Stimulated activated CD8-positive, alpha-beta memory T cell treated with anti-CD3 and anti-CD28 coated beads, Interleukin-2, amount 100 ng/mL, for 48 hours (primary cell): ENCODE measurements at regions not wholly inside any gene's neighbourhood (a gene's known extent, or its start where the extent isn't known, plus 50 kb on each side); places are given as distances from the start of the nearest gene placed in this dataset.
"Not testable (repeated sequence)": the region's sequence is repeated elsewhere in the genome, so short reads cannot be mapped to it uniquely, and the experiment has no call there.

Experiments used
- DNase-seq, 2 donors: peaks; one replicate each; pipeline ENCODE4 v3.0.0-alpha.2; 2020; ENCODE audit warnings: low read depth in 2 of 2

DNA sequence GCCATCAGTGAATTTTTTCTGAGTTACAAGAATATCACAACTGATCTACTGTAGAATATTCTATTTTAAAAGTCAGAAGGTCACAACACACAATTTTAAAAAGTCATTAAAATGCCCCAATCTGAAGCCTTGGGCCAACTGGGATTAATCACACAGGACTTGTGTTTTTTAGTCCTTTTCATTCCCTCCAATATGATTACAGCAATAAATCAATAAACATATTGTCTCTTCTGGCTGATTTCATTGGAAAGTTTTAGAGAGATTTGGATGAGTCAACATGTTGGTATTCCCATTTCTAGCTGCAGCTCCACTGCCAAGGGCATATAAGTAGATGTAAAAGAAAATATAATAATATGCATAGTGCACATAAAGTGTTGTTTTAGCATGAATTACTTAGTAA lies 85.8 kb downstream of the NIBAN1 start:
- DNase-seq: no peak

DNA sequence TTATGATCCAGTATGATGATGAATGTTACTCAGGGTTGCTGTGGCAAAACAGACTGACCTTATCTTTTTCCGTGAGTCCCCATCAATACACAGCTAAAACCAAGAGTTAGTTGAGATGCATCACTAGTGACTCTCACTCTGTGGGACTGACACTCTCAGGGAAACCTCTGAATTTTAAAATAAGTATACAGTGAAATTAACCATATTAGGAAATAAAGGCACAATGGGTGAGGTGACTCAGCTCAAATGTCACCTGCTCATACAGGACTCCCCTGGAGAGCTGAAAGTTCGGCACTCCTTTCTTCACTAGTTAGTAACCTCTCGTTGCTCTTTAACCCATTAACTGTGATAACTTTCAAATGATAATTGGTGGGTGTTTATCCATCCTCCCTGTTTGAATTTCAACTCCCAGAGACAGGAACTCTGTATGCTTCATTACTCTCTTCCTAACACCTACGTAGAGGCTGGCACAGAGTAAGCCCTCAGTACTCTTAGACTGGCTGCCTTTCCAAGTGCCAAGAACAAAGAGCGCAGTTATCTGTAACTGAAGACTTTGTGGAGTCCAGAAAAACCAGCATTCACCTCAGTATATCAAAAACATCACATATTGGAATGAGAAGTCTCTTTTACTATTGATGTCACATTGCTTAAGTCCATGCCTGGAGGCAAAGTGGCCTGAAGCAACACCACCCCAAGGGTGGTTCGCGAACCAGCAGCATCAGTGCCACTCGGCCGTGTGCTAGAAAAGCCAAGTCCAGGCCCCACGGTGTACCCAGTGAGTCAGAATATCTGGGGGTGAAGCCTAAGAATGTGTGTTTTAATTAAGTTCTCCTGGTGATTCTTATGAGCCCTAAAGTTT lies 91.1 kb downstream of the NIBAN1 start:
- DNase-seq: no peak

DNA sequence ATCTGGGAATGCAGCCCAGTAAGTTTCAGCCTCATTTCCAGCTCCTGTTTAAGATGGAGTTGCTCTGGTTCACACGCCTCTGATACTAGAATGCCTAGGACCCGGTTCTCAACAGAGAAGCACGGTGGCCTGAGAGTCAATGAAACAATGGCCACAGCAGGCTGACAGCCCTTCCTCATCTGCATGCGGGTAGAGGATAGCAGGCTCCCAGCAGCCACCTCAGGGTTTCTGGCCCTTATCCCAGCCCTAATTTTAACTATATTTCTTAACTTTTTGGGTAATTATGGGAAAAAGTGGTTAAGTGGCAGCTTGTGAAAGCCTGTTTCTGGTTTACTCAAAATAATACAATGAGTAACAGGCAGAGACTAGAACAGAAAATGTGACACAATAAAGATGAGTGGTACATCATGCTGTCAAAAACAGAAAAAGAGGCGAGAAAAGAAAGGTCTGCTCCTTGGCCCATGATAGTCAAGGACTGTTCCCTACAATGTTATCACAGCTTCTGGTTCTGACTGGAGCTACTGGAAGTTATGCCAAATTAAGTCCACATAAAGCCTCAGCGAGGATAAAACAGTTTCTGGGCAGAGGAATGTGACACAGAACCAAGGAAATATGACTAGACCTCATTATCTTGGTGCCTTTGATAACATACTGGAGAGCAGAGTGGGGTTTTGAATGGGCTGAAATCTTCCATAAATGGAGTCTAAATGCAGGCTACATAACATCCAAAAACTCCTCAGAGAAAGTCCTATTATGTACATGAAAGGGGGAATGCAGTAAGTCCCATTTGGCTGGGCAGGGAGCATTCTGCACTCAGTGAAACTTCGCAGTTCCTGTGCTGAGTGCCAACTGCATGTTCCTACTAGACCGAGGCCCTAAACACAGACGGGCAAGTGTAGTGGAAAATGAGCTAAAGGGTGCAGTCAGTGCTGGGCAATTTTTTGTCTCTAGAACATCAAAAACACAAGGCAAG lies 92.1 kb downstream of the NIBAN1 start:
- no peak for DNase-seq

DNA sequence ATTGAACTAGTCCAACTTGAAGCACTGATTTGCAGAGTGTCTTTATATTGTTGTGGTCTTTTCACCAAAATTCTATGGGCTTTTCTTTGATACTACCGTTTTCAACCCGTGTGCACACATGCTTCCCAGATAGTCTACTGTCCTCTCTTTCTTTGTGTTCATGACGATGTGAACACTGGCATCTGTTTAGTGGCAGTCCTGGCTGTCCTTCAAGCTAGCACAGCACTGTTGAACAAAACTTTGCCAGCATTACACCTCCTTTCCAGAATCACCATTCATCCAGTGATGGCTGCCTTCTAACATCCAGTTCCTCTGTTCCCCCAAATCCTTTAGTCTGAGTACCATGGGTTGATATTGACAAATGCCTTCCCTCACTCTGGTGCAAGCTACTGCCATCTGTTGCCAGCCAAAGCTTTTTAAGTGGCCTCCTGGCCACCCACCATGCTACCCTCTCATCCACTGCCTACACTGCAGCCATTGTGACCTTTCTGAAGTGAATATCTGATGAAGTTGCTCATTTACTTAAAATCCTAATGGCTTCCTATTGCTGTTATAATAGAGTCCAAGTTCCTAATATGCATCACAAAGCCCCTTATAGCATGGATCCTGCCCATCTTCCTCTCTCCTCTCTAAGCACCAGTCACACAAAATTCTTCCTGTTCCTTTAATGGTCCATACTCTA lies 94.3 kb downstream of the NIBAN1 start:
- no peak for DNase-seq

DNA sequence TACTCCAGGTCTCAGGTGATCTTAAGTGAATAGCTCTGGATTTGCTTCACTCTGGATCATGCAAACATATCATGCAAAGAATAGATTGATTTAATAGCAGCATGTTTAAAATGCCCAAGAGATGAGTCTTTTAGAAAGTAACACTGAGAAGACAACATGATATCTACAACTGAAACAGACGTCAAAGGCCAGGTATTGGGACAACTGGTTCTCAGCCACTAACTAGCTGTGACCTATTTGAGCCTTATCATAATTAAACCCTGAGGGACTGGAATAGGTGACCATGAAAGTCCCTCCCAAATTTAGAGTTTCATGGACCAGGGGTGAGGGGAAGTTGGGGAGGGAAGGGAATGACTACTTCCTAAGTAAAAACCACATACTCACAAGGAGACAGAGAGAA lies 95.7 kb downstream of the NIBAN1 start:
- no peak for DNase-seq

DNA sequence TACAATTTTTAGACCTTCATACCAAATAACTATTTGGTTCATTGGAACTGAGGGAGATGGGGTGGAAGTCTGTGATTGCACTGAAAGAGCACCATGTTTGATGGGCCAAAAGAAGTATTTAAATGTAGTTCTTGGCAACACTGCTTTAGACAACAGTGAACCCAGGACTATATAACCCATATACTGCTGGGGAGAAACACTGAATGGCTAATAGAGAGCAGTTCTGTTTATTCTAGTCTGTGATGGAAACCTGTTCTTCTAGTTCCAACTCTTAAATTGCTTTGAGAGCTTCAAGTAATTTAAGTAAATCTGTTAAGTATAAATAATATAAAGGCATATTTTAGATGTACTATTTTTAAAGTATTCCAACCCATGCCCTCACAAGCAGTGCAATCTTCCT lies 96.3 kb downstream of the NIBAN1 start:
- no peak for DNase-seq

DNA sequence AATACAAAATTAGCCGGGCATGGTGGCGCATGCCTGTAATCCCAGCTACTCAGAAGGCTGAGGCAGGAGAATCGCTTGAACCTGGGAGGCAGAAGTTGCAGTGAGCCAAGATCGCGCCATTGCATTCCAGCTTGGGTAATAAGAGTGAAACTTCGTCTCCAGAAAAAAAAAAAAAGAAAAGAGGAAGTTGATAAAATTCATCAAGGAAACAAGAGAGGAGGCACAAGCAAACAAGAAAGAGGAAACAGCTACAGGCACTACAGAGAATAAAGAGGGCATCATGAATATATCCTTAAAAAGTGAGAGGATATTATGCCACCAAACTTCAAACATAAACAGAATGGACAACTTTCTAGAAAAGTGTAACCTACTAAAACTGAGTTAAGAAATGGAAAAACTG lies 98.3 kb downstream of the NIBAN1 start:
- not testable (repeated sequence) for DNase-seq

DNA sequence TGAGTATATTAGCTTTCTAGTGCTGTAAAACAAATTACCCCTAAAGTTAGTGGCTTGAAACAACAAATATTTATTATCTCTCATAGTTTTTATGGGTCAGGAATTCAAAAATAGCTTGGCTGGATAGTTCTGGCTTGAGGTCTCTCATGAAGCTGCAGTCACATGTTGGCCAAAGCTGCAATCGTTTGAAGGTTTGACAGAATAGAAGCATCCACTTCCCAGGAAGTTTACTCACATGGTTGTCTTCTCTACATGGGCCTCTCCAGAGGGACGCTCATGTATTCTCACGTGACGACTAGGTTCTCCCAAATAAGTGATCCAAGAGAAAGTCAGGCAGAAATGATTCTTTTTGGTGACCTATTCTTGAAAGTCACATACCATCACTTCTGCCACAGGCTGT lies 99.1 kb downstream of the NIBAN1 start:
- DNase-seq: no peak

DNA sequence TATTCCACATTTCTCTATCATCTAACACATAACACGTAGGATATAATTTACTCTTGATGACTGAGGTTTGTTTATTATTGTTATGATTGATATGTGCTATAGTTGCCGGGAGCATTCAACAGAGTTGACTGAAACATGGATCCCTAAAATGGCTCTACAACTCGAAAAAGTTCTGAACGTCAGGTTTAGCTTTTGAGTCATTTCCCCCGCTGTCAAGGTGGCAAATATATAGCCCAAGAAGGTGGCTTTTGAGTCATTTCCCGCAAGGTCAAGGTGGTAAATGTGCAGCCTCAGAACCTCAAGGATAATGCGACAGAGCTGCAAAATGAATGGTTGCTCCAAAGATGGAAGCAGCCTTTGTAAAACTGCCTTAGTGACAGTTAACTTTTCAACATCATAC lies 104.0 kb downstream of the NIBAN1 start:
- DNase-seq: no peak

DNA sequence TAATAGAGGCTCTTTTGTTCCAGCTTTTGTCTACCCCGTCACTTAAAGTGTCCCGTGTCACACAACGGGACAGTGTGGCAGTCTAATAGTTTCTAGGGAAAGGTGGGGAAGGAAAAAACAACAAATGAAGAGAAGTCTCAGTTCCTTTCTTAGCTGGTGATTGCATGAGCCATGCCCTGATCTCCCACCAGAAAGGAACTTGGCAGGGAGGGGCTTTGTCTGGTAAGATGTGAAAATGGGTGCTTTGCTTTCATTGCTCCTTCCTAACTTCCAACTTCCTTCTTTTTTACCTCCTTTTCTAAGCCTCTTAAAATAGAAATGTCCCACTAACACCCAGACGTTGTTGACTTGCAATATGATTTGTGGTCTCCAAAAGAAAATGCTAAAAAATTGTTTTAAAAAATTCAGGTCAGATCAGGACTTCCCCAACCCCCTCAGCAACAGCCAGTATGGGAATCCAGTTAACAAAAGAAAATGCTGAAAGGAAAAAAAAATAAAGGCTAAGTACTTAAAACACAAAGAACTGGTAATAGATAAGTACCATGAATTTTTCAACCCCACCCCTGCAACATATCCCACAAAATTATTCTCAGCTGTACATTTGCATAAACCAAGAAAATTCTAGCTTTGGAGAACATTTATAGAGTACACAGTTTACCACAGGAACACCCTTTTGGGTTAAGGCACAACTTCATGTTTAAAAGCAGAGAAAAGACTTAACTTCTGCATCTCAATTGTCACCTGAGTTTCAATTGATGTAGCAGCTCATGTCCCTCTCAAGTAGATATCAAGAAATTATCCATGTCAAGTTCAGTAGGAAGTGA lies 106.2 kb downstream of the NIBAN1 start:
- no peak for DNase-seq

DNA sequence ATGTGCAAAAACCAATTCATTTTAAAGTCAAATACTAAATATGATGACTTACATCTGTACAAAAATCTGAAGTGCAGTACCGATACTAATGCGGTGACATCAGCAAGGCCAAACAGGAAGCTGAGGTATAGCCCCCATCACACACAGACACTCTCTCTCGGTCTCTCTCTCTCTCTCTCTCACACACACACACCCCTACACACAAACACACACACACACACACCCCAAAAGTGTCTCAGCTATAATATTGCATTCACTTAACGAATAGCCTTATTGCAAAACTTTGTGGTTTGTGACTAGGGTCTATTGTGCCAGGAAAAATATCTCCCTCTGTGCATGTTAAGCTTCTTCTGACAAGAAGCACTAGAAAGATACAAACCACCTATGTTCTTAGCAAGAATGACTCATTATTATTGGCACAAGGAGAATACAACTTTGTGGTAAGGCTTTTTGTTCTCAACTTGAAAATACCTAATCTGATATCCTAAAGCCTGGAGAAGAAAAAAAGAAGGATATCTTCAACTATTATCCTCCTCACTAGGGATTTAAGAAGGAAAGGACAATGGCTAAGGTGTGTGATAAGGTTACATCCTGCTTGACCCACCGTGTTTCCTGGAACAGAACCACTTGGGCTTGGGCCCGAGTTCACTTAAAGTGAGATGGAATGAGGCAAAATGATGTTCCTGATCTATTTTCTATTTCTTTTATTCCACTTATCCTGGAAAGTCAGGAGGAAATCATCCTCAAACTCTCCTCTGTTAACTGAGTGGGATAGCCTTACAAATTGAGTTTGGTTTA lies 107.1 kb downstream of the NIBAN1 start:
- no peak for DNase-seq

DNA sequence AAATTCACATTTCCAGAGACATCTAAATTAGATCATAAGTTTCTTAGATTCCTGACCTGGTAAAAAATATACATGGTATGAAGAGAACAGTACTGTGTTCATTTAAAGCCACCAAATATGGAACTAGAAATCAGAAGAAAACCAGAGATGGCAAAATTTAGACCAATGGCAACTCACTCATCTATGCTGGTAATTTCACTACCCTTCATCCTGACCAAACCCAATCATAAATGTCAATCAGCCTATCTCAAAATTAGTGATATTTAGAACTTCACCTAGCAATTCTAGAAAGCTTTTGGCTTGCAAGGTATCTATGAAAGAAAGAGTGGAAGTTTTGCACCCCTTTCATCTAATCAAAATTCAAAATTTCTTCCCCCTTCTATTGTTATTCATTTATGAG lies 107.7 kb downstream of the NIBAN1 start:
- no peak for DNase-seq

DNA sequence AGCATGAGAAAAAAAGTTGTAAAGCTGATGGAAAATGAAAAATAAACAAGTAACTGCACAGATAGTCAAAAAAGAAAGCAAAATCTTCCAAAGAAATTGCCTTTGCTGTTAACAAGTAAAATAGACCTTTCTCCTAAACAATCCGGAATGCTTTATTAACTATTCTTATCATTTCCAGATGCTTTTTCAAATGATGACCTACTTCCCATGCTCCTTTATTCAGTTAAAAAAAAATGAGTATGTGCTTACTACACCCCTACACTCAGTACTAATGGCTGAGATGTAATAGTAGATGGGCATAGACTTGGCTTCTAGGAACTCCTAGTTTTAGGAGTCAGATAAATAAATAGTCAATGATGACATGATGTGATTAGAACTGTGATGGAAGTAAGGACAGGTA lies 108.5 kb downstream of the NIBAN1 start:
- no peak for DNase-seq

DNA sequence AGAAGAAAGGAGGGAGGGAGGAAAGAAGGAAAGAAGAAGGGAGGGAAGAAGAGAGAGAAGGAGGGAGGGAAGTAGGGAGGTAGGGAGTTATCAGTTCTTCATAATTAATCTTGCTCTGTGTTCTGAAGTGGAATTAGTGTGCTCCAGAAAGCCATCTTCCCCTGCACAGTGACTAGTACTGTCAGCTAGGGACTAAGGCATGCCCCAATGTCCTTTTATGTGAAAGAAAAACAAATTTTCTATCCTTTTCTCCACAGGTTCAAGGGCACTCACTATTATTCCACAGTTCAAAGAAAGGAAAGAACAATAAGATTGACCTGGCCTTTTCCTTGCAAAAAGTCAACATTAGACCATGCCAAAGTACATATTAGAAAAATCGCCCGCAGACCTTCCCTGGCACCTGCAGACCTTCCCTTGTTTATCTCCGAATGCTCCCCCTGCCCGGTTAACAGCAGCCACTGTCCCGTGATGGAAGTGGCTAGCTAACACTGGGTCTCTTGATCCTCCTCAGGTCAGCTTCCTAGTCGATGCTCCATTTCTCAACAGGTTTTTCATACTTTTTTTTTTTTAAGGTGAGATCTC lies 107.2 kb upstream of the EDEM3 start:
- DNase-seq: no peak

DNA sequence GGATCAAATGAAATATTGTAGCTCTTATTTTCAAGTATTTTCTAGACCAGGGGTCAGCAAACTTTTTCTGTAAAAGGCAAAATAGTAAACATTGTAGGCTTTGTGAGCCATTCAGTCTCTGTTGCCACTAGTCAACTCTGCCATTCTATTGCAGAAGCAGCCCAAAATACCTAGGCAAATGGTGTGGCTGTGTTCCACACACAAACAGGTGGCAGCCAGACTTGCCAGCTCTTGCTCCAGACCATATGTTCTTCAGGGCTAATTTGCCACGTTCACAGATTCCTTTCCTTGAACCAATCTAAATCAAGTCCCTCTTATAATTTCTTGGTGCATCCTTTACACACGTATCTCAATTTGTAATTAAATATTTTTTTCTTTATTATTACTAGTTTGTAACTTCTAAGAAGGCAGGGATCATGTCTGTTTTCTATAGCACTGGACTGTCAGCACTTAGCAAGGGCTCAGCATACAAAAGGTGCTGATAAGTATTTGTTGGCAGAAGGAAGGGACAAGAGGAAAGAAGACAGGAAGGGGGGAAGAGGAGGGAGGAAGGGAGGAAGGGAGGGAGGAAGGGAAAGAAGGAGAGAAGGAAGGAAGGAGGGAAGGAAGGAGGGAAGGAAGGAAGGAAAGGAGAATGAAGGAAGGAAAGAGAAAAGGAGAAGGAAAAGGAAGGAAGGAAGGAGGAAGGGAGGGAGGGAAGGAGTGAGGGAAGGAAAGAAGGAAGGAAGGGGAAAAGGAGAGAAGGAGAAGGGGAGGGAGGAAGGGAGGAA lies 106.5 kb upstream of the EDEM3 start:
- no peak for DNase-seq

DNA sequence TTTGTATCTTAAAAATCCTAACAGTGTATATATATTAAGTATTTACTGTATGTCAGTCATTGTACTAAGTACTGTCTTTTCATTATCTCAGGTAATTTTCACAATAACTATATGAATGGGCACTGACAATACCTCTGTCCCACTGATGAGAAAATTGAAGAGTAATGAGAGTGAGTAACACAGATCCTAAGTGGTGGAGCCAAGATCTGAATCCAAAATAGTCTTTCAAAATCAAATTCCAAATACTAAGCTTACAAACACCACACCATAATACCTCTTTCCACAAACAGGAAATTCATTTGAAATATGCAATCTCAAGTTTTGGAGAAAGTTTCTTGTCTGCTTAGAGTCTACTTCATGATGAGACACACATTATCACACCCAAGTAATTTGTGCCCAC lies 105.9 kb upstream of the EDEM3 start:
- no peak for DNase-seq

DNA sequence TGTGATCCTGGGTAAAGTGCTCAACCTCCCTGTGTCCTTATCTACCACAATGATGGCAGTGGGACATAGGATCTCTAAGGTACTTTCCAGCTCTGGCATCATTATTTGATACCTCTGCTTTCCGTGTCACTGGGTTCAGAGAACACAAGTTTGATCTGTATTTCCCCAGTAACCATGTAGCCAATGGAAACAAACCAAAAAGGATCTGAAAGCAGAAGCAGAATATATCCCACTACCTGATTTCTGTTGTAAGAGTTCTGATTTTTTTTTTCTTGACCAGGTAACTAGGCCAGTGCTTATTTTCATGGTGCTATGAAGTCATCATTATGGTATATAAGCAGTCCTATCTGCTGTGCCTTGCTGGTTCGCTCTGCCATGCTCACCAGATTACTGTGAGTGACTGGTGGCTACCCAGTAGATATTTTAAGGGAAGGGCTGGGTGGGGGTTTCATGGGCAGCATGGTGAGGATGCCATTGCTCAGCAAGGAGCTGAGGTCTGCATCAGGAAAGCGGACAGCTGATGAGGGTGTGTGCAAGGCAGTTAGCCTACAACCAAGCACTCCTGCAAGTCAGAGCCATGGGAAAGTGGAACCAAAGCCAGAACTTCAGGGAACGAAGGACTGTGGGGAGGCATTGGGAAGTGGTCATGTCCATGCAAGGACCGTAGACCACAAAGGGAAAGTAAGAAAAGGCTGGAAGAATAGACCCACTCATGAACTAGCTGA lies 104.9 kb upstream of the EDEM3 start:
- no peak for DNase-seq

DNA sequence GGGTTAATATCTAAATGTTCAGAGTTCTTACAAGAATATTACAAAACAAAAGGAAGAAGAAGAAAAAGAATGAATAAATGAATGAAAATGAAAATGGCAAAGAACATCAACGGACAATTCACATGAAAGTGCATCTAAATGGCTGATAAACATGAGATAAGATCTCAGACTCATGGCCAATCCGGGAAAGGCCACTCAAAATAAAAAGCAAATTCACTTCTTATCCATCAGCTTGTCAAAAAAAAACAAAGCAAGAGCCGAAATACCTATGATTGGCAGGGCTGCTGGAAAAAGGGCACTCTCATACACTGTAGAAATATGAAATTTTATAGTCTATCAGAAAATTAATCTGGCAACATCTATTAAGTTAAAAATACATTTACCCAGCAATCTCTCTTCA lies 103.6 kb upstream of the EDEM3 start:
- DNase-seq: no peak
